Bronchial epithelial cell (primary cell): ENCODE measurements at regions not wholly inside any gene's neighbourhood (a gene's known extent, or its start where the extent isn't known, plus 50 kb on each side); places are given as distances from the start of the nearest gene placed in this dataset.

ENCODE experiments used
- DNase-seq: peaks from one replicate; pipeline ENCODE4 v3.0.0-alpha.2; 2010; ENCODE audit warnings: low read depth
- FAIRE-seq: peaks from 2 replicates; lab custom pipeline; 2011; peaks lifted over from hg19 to GRCh38; lab: Jason Lieb, UNC
- H3K27me3 ChIP-seq: 2 replicates; pipeline ENCODE4 v1.5.1; 2011; ENCODE audit warnings: low read length; ENCODE audit not compliant: control insufficient read depth, insufficient read depth
- H3K36me3 ChIP-seq: 2 replicates; pipeline ENCODE4 v1.5.1; 2011; ENCODE audit warnings: low read length; ENCODE audit not compliant: control insufficient read depth, insufficient read depth
- H3K4me3 ChIP-seq: 2 replicates; pipeline ENCODE4 v1.5.1; 2011; ENCODE audit warnings: mild to moderate bottlenecking, low read depth, low read length, control low read depth
- TF ChIP-seq, protein P1 (sequence below): IDR thresholded peaks from 2 replicates; pipeline ENCODE4 v1.5.1; 2011; ENCODE audit warnings: mild to moderate bottlenecking, moderate library complexity, low read length, control low read depth, inconsistent platforms; ENCODE audit not compliant: insufficient read depth, severe bottlenecking

DNA sequence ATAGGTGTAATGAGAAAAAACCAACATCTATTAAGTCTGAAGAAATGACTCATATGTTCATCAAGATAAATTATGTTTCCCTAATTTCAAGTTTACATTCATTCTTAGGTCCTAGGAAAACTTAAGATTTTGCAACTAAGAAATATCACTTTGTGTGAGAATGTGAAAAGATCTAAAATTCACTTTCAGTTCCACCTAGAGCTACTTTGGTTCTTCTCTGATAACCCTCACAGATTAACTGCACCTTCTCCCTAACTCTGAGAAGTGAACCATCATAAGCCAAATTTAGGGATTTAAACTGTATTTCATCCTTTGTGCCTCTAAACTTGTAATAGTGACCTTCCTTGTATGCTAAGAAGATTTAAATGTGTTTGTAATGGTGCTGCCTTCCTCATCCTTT is 213.0 kb downstream of the FRK start:
- no peaks in the 10 kb centered on the region for H3K36me3 ChIP-seq
- H3K27me3 ChIP-seq, result no peaks in the 10 kb centered on the region
- DNase-seq (no peak), FAIRE-seq (no peak)
- H3K4me3 ChIP-seq, result no peak overlapping the region
- TF ChIP-seq, protein P1, sequence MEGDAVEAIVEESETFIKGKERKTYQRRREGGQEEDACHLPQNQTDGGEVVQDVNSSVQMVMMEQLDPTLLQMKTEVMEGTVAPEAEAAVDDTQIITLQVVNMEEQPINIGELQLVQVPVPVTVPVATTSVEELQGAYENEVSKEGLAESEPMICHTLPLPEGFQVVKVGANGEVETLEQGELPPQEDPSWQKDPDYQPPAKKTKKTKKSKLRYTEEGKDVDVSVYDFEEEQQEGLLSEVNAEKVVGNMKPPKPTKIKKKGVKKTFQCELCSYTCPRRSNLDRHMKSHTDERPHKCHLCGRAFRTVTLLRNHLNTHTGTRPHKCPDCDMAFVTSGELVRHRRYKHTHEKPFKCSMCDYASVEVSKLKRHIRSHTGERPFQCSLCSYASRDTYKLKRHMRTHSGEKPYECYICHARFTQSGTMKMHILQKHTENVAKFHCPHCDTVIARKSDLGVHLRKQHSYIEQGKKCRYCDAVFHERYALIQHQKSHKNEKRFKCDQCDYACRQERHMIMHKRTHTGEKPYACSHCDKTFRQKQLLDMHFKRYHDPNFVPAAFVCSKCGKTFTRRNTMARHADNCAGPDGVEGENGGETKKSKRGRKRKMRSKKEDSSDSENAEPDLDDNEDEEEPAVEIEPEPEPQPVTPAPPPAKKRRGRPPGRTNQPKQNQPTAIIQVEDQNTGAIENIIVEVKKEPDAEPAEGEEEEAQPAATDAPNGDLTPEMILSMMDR, result no peak

DNA sequence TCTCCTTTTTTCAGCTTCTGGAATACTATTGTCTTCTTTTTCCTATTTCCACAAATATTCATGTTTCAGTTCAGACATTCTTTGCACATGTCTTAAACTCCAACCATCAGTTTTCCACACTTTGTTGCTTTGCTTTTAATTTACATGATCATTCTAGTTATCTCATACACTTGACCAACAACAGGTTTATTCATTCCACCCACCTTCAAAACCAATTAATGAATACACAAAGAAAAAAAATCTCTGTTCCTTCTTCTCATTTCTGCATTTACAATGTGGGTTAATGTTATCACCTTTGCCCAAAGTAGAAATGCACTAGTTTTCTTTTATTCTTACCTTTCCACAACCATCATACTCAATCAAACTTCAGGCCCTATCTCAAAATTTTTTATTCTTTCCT is 216.7 kb downstream of the FRK start:
- Histone ChIP-seq H3K4me3 (no peak overlapping the region), H3K36me3 (no peaks in the 10 kb centered on the region), H3K27me3 (no peaks in the 10 kb centered on the region)
- DNase-seq (no peak), FAIRE-seq (no peak)
- TF ChIP-seq, protein P1, result no peak

DNA sequence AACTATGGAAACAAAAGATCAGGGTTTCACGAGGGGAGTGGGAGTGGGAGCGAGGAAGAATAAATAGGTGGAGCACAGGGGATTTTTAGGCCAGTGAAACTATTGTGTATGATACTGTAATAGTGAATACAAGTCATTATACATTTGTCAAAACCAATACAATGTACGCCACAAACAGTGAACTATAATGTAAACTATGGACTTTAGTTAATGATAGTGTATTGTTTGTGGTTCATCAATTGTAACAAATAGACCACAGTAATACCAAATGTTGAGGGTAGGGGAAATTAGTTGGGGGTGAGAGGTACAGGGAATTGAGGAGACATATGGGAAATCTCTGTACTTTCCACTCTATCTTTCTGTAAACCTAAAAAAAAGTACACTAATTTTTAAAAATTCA is 218.4 kb downstream of the FRK start:
- TF ChIP-seq, protein P1, result no peak
- no peak overlapping the region for H3K4me3 ChIP-seq
- no peaks in the 10 kb centered on the region for H3K36me3 ChIP-seq
- FAIRE-seq, result no peak
- H3K27me3 ChIP-seq, result no peaks in the 10 kb centered on the region
- no peak for DNase-seq

DNA sequence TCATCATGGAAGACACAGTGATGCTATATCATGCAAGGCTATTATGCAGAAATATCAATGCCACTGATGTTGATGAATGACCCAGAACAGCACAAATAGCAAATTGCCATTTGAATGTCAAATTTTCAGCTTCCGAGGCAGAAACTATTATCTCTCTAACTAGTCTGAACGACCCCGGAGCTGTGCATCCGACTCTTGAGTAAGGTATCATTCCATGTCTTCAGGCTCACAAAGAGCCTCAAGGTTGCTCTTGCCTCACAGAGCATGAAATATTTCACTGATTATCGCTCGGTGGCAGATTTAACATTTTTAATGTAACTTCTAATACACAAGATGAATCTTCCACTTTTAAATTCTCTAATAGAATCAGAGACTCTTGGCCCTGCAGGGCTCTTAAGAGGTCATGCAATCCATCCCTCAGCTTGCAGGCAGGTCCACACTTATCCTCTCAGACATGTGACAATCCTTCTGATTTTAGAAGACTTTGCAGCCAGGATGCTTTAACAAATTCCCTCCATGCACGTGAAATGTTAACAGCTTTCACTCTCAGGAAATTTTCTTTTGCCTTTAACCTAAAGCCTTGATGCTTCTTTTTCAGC is 221.0 kb downstream of the FRK start:
- H3K36me3 ChIP-seq, result no peaks in the 10 kb centered on the region
- DNase-seq (no peak), FAIRE-seq (no peak)
- TF ChIP-seq, protein P1, result no peak
- no peak overlapping the region for H3K4me3 ChIP-seq
- H3K27me3 ChIP-seq, result no peaks in the 10 kb centered on the region

DNA sequence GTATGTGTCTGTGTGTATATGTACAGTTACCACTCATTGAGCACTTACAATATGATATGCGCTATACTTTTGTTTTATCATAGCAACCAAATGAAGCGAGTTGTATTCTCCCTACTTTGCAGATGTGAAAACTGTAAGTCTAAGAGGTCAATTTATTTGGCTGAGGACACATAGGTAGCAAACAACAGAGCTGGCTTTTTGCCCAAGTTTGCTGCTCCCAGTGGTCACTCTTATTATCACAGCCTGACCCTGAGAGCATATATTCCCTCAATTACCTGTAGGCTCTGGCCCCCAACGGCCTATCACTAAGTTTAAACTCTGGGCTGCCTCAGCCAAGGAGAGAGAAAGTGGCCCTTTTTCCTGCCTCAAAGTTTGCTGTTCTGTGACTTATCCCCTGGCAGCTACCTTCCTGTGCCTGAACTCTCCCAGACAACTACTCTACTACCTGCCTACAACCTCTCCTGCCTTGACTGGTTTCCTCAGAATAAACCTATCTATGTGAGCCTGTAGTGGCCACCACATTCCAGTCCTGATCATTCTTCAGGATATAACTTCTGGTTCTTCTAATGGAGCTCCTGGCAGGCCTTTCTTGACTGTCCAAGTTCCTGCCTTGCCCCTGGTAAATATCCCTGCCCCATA is 221.8 kb downstream of the FRK start:
- no peaks in the 10 kb centered on the region for H3K27me3 ChIP-seq
- no peak overlapping the region for H3K4me3 ChIP-seq
- FAIRE-seq (no peak), DNase-seq (peak; percentile 44)
- TF ChIP-seq, protein P1, result peak; percentile 72
- H3K36me3 ChIP-seq, result no peaks in the 10 kb centered on the region
